Fibroblast of skin of left quadriceps (primary cell): ENCODE measurements at regions not wholly inside any gene's neighbourhood (a gene's known extent, or its start where the extent isn't known, plus 50 kb on each side); places are given as distances from the start of the nearest gene placed in this dataset.

Experiments used
- DNase-seq, 2 experiments: peaks; one replicate each; pipeline ENCODE4 v3.0.0-alpha.2; 2013; ENCODE audit warnings: low read depth in 2 of 2

- no peak for DNase-seq
Measured at GRCh38 chr13:108360139-108360538, 90.6 kb downstream of the TNFSF13B start.

- no peak for DNase-seq
Measured at GRCh38 chr13:108361769-108362168, 92.3 kb downstream of the TNFSF13B start.

GRCh38 chr13:108363666-108364065, 94.1 kb downstream of the TNFSF13B start:
- DNase-seq = no peak

GRCh38 chr13:108365255-108365654, 95.7 kb downstream of the TNFSF13B start:
- no peak for DNase-seq

GRCh38 chr13:108368250-108368905, 98.9 kb downstream of the TNFSF13B start:
- no peak for DNase-seq

- no peak for DNase-seq
Measured at GRCh38 chr13:108369412-108369811, 99.9 kb downstream of the TNFSF13B start.

- no peak for DNase-seq
Measured at GRCh38 chr13:108375034-108375433, 105.5 kb downstream of the TNFSF13B start.

- no peak for DNase-seq
Measured at GRCh38 chr13:108375772-108376171, 106.3 kb downstream of the TNFSF13B start.

- DNase-seq = no peak
Measured at GRCh38 chr13:108376308-108376707, 106.8 kb downstream of the TNFSF13B start.

- DNase-seq = no peak
Measured at GRCh38 chr13:108377646-108378206, 108.2 kb downstream of the TNFSF13B start.

- DNase-seq = no peak
Measured at GRCh38 chr13:108383667-108384066, 114.1 kb downstream of the TNFSF13B start.

GRCh38 chr13:108387156-108387555, 117.6 kb downstream of the TNFSF13B start:
- no peak for DNase-seq

GRCh38 chr13:108402850-108403249, 133.3 kb downstream of the TNFSF13B start:
- no peak for DNase-seq

GRCh38 chr13:108407495-108407894, 138.0 kb downstream of the TNFSF13B start:
- no peak for DNase-seq

GRCh38 chr13:108408672-108409071, 139.2 kb downstream of the TNFSF13B start:
- no peak for DNase-seq

GRCh38 chr13:108409730-108410129, 140.2 kb downstream of the TNFSF13B start:
- no peak for DNase-seq

- DNase-seq = no peak
Measured at GRCh38 chr13:108419768-108420167, 150.2 kb downstream of the TNFSF13B start.

- no peak for DNase-seq
Measured at GRCh38 chr13:108425056-108425455, 155.5 kb downstream of the TNFSF13B start.

GRCh38 chr13:108426893-108427292, 157.4 kb downstream of the TNFSF13B start:
- DNase-seq = no peak

- DNase-seq = no peak
Measured at GRCh38 chr13:108427355-108427754, 157.8 kb downstream of the TNFSF13B start.

- DNase-seq = no peak
Measured at GRCh38 chr13:108428691-108429090, 159.2 kb downstream of the TNFSF13B start.

GRCh38 chr13:108433976-108434755, 164.6 kb downstream of the TNFSF13B start:
- no peak for DNase-seq
